Neural progenitor cell (in vitro differentiated cells): ENCODE measurements at regions not wholly inside any gene's neighbourhood (a gene's known extent, or its start where the extent isn't known, plus 50 kb on each side); places are given as distances from the start of the nearest gene placed in this dataset.

Experiments used
- CTCF ChIP-seq: fragments of 200-600 bp; sonication (generic); IDR thresholded peaks from 2 replicates; pipeline ENCODE4 v1.5.1; 2017; ENCODE audit warnings: antibody characterized with exemption, mild to moderate bottlenecking
- EZH2 ChIP-seq: fragments of 200-600 bp; sonication (generic); IDR thresholded peaks from 2 replicates; pipeline ENCODE4 v1.6.1; 2017; ENCODE audit warnings: antibody characterized with exemption, mild to moderate bottlenecking, moderate library complexity
- EZH2phosphoT487 ChIP-seq: fragments of 200-600 bp; sonication (generic); IDR thresholded peaks from 2 replicates; pipeline ENCODE4 v1.6.1; 2017; ENCODE audit warnings: antibody characterized with exemption

- TF ChIP-seq CTCF (no peak), EZH2 (no peak), EZH2phosphoT487 (no peak)
Observed at GRCh38 chr3:23650371-23651140, 155.2 kb upstream of the UBE2E1 start.
